ENCODE measurements at regions not wholly inside any gene's neighbourhood (a gene's known extent, or its start where the extent isn't known, plus 50 kb on each side); places are given as distances from the start of the nearest gene placed in this dataset.

DNA sequence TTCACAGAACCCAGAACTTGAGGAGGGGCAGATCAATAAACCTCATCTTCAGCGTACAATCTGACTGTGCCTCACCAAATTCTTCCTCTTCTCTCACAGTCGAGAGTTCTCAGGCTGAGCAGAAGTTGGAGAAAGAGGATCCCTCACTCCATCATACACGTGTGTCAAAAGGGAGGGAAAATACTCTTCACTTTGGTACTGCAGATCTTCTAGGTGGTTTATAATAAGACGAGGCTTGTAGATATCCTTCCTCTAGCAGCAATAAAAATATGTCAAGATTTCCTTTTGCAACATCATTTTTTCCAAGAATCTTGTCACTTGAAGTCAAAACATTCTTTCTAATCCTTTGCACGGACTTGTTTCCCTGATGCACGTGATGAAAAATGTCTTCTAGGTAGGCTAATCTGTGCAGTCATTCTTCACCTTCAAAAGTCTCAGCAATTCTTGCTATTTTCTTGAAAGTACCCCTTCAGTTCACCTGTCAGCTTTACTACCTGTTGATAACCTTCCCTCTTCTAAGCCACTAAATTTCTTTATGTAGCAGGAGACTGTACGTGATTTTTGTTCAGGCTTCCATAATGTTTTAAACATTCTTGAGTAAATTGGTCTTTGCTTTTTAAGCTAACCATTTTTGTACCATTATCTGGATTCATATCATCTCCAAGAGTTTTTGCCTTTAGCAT is 214.1 kb downstream of the NUAK1 start:
- Histone ChIP-seq H3K27ac (no peak overlapping the region), H3K4me3 (no peak overlapping the region), H3K36me3 (no peaks in the 10 kb centered on the region), H3K27me3 (no peaks in the 10 kb centered on the region), H3K4me1 (peaks cover 0 to 27% (median 4%) of the 10 kb centered on the region in 9 donors), H3K9me3 (peaks cover 0 to 6% (median 0%) of the 10 kb centered on the region in 11 donors)
- intact Hi-C loops (cut with DNase I): loop anchor here in 1 of 10 donors (5.0 kb wide), 1 partner anchor 213 kb away; the partner anchor contains the start of gene NUAK1
- no peak for ATAC-seq
- 81 to 82% methylated on average over 7 of the region's 7 CpGs for WGBS, 2 donors
- TF ChIP-seq, protein P1, sequence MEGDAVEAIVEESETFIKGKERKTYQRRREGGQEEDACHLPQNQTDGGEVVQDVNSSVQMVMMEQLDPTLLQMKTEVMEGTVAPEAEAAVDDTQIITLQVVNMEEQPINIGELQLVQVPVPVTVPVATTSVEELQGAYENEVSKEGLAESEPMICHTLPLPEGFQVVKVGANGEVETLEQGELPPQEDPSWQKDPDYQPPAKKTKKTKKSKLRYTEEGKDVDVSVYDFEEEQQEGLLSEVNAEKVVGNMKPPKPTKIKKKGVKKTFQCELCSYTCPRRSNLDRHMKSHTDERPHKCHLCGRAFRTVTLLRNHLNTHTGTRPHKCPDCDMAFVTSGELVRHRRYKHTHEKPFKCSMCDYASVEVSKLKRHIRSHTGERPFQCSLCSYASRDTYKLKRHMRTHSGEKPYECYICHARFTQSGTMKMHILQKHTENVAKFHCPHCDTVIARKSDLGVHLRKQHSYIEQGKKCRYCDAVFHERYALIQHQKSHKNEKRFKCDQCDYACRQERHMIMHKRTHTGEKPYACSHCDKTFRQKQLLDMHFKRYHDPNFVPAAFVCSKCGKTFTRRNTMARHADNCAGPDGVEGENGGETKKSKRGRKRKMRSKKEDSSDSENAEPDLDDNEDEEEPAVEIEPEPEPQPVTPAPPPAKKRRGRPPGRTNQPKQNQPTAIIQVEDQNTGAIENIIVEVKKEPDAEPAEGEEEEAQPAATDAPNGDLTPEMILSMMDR (IDR thresholded peaks at IDR 0.05): no peak
- no peak for DNase-seq

DNA sequence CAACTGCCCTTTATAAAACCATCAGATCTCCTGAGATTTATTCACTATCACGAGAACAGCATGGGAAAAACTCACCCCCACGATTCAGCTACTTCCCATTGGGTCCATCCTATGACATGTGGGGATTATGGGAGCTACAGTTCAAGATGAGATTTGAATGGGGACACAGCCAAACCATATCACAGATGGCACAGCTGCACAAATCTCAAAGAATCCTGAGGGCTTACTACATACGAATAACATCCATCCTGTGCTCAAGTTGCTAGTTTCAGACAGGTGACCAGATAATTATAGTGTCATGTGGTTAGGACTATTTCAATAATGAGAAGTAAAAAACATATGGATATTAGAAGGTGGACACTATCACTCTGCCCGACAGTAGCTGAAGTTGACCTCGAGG is 211.2 kb downstream of the NUAK1 start:
- intact Hi-C loops (cut with DNase I): no loop called here
- H3K9me3 ChIP-seq: peaks cover 0 to 6% (median 0%) of the 10 kb centered on the region in 11 donors
- TF ChIP-seq, protein P1 (IDR thresholded peaks at IDR 0.05): no peak

DNA sequence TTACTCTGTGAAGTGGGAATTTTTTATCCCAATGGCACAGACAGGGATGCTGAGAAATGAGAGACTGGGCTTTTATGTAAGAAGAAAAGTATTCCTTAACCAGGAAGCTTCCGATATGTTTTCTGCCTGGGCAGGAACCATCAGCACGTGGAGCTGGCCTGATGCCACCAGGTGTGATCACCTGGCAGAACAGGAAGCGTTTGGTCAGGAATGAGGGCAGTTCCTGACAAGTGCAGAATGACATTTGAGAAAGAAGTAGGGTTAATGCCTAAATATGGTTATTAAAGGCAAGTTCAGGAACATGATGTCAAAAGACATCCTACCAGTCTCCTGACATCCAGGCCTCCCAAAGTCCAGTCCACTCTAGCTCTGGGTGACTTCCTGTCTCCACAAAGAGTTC is 210.3 kb downstream of the NUAK1 start:
- Histone ChIP-seq H3K36me3 (no peaks in the 10 kb centered on the region), H3K4me1 (peaks cover 0 to 10% (median 0%) of the 10 kb centered on the region in 9 donors), H3K9me3 (peaks cover 0 to 6% (median 0%) of the 10 kb centered on the region in 11 donors), H3K27me3 (no peaks in the 10 kb centered on the region), H3K27ac (no peak overlapping the region), H3K4me3 (no peak overlapping the region)
- intact Hi-C loops (cut with DNase I): no loop called here
- DNase-seq (no peak), ATAC-seq (no peak)
- WGBS, 2 donors: 78 to 83% methylated on average over 3 of the region's 3 CpGs
- TF ChIP-seq, protein P1 (IDR thresholded peaks at IDR 0.05): no peak

More for the DNA sequence above, 211.2 kb downstream of the NUAK1 start:
- peaks cover 0 to 16% (median 7%) of the 10 kb centered on the region in 9 donors for H3K4me1 ChIP-seq
- no peaks in the 10 kb centered on the region for H3K27me3 ChIP-seq
- no peak for ATAC-seq
- no peak for DNase-seq
- 91 to 96% methylated on average over 5 of the region's 5 CpGs for WGBS, 2 donors
- H3K36me3 ChIP-seq: no peaks in the 10 kb centered on the region
- H3K27ac ChIP-seq: no peak overlapping the region
- H3K4me3 ChIP-seq: no peak overlapping the region

DNA sequence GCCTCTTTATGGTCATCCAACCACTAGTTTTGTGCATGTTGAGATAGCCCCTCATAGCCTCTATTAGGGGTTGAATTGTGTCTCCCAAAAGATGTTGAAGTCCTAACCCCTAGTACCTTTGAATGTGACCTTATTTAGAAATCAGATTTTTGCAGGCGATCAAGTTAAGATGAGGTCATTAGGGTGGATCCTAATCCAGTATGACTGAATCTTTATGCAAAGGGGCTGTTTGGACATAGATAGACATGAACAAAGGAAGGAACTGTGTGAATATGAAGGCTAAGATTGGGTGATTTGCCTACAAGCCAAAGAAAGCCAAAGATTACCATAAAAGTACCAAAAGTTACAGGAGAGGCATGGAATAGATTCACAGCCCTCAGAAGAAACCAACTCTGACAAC is 209.6 kb downstream of the NUAK1 start:
- intact Hi-C loops (cut with DNase I): no loop called here
- TF ChIP-seq, protein P1 (IDR thresholded peaks at IDR 0.05): no peak
- H3K4me3 ChIP-seq: no peak overlapping the region
- no peak for ATAC-seq
- WGBS, 2 donors: 93 to 97% methylated on average over 1 of the region's 1 CpG
- H3K27me3 ChIP-seq: no peaks in the 10 kb centered on the region
- no peak overlapping the region for H3K27ac ChIP-seq
- DNase-seq: no peak
- no peaks in the 10 kb centered on the region for H3K36me3 ChIP-seq
- H3K9me3 ChIP-seq: peaks cover 0 to 6% (median 0%) of the 10 kb centered on the region in 11 donors
- peaks cover 0 to 15% (median 6%) of the 10 kb centered on the region in 9 donors for H3K4me1 ChIP-seq

All from heart right ventricle (tissue), 16 donors.